H1 (cell line): ENCODE measurements at regions not wholly inside any gene's neighbourhood (a gene's known extent, or its start where the extent isn't known, plus 50 kb on each side); places are given as distances from the start of the nearest gene placed in this dataset.
A peak's percentile ranks its signal among the peaks of the same experiment; 100 is the strongest.

ENCODE experiments used
- CTCF ChIA-PET: fragments of 300-600 bp; sonication (Branson Sonifier 250); formaldehyde crosslinking; loops from one replicate; lab custom pipeline; 2021; ENCODE audit not compliant: partially characterized antibody; lab: Charles Lee
- POLR2A ChIA-PET: fragments of 300-600 bp; sonication (Branson Sonifier 250); formaldehyde crosslinking; loops from one replicate; lab custom pipeline; 2021; ENCODE audit warnings: inconsistent platforms; ENCODE audit not compliant: partially characterized antibody; lab: Charles Lee
- DNase-seq, 2 experiments: peaks; one replicate each; pipeline versions ENCODE4 v3.0.0 to v3.0.0-alpha.2; 2010 to 2022; ENCODE audit warnings: low spot score in 2 of 2, low read depth in 1 of 2, mixed read lengths in 1 of 2
- FAIRE-seq: peaks from 2 replicates; lab custom pipeline; 2011; peaks lifted over from hg19 to GRCh38; lab: Jason Lieb, UNC
- H2AFZ ChIP-seq: 2 replicates; pipeline ENCODE4 v1.8.1; 2012; ENCODE audit warnings: low read length, inconsistent platforms
- H2AK5ac ChIP-seq: 2 replicates; pipeline ENCODE4 v1.6.1; 2013; ENCODE audit warnings: low read depth, low read length
- H2BK120ac ChIP-seq: replicated peaks from 2 replicates; pipeline ENCODE3; 2013; ENCODE audit warnings: low read depth, low read length, inconsistent platforms
- H2BK12ac ChIP-seq: 2 replicates; pipeline ENCODE4 v1.6.1; 2013; ENCODE audit warnings: low read depth, low read length
- H2BK15ac ChIP-seq: 2 replicates; pipeline ENCODE4 v1.6.1; 2013; ENCODE audit warnings: low read length
- H2BK20ac ChIP-seq: 2 replicates; pipeline ENCODE4 v1.6.1; 2013; ENCODE audit warnings: low read length
- H2BK5ac ChIP-seq: 2 replicates; pipeline ENCODE4 v1.6.1; 2013; ENCODE audit warnings: low read depth, low read length
- H3K14ac ChIP-seq: 2 replicates; pipeline ENCODE4 v1.6.1; 2013; ENCODE audit warnings: inconsistent platforms; ENCODE audit not compliant: insufficient read length
- H3K18ac ChIP-seq: 2 replicates; pipeline ENCODE4 v1.6.1; 2013; ENCODE audit warnings: low read length; ENCODE audit errors: extremely low read depth
- H3K23ac ChIP-seq: 2 replicates; pipeline ENCODE4 v1.6.1; 2013; ENCODE audit warnings: inconsistent platforms; ENCODE audit not compliant: insufficient read length
- H3K23me2 ChIP-seq: 2 replicates; pipeline ENCODE4 v1.6.1; 2013; ENCODE audit warnings: low read depth, low read length
- H3K27ac ChIP-seq: 2 replicates; pipeline ENCODE4 v1.6.1; 2011; ENCODE audit warnings: low read depth, low read length, inconsistent platforms
- H3K27me3 ChIP-seq, 4 experiments: replicated peaks in 1 of 4; 1 replicate in 1 of 4; 2 replicates in 3 of 4; pipeline versions ENCODE4 v1.6.1 to v1.8.1; 2011 to 2013; ENCODE audit warnings: low read length in 3 of 4, mild to moderate bottlenecking in 3 of 4, inconsistent platforms in 2 of 4, mixed read lengths in 2 of 4, moderate library complexity in 1 of 4; ENCODE audit not compliant: control insufficient read depth in 3 of 4, insufficient read depth in 3 of 4; ENCODE audit errors: extremely low read depth in 1 of 4
- H3K36me3 ChIP-seq, 4 experiments: 2 replicates each; pipeline versions ENCODE4 v1.6.1 to v1.8.1; 2011 to 2013; ENCODE audit warnings: mild to moderate bottlenecking in 4 of 4, low read length in 3 of 4, moderate library complexity in 2 of 4, control low read depth in 1 of 4, inconsistent platforms in 1 of 4; ENCODE audit not compliant: insufficient read depth in 4 of 4, control insufficient read depth in 2 of 4
- H3K4ac ChIP-seq: replicated peaks from 2 replicates; pipeline ENCODE3; 2013; ENCODE audit warnings: low read length, low read depth, mixed read lengths, inconsistent platforms; ENCODE audit not compliant: insufficient read length
- H3K4me1 ChIP-seq, 4 experiments: replicated peaks in 1 of 4; 1 replicate in 1 of 4; 2 replicates in 3 of 4; pipeline versions ENCODE4 v1.6.1 to v1.8.1; 2011 to 2013; ENCODE audit warnings: low read length in 3 of 4, inconsistent platforms in 2 of 4, mixed read lengths in 1 of 4; ENCODE audit not compliant: insufficient read depth in 4 of 4, control insufficient read depth in 3 of 4
- H3K4me2 ChIP-seq, 2 experiments: 2 replicates each; pipeline versions ENCODE4 v1.6.1 to v1.8.1; 2011 to 2013; ENCODE audit warnings: low read depth in 2 of 2, low read length in 2 of 2, control low read depth in 1 of 2, inconsistent platforms in 1 of 2, mild to moderate bottlenecking in 1 of 2; ENCODE audit not compliant: insufficient read depth in 1 of 2
- H3K4me3 ChIP-seq, 4 experiments: fragments of 200-600, 300-600 bp in 1 of 4; sonication (generic), shearing (Covaris generic), sonication (Bioruptor Twin) in 1 of 4; 2 replicates each; pipeline versions ENCODE4 v1.5.1 to v1.8.1; 2011 to 2016; ENCODE audit warnings: low read length in 4 of 4, low read depth in 3 of 4, control low read depth in 2 of 4, inconsistent platforms in 2 of 4, mild to moderate bottlenecking in 2 of 4, mixed read lengths in 1 of 4, moderate library complexity in 1 of 4; ENCODE audit not compliant: insufficient read depth in 2 of 4; ENCODE audit errors: extremely low read depth in 1 of 4
- H3K56ac ChIP-seq: replicated peaks from 2 replicates; pipeline ENCODE3; 2013; ENCODE audit warnings: low read depth, mild to moderate bottlenecking, mixed read lengths, low read length, inconsistent platforms; ENCODE audit not compliant: insufficient read length
- H3K79me1 ChIP-seq: 2 replicates; pipeline ENCODE4 v1.6.1; 2013; ENCODE audit warnings: low read depth, low read length, control low read depth
- H3K79me2 ChIP-seq, 2 experiments: 2 replicates each; pipeline versions ENCODE4 v1.6.1 to v1.8.1; 2012 to 2013; ENCODE audit warnings: low read length in 2 of 2, mild to moderate bottlenecking in 2 of 2, inconsistent platforms in 1 of 2; ENCODE audit not compliant: insufficient read depth in 2 of 2, control insufficient read depth in 1 of 2
- H3K9ac ChIP-seq, 4 experiments: replicated peaks in 1 of 4; 1 replicate in 1 of 4; 2 replicates in 3 of 4; pipeline versions ENCODE4 v1.6.1 to v1.8.1; 2011 to 2013; ENCODE audit warnings: low read depth in 3 of 4, low read length in 3 of 4, control low read depth in 2 of 4, mild to moderate bottlenecking in 2 of 4, moderate library complexity in 2 of 4, inconsistent platforms in 1 of 4; ENCODE audit errors: extremely low read depth in 1 of 4
- H3K9me3 ChIP-seq, 2 experiments: 2 replicates each; pipeline versions ENCODE4 v1.6.1 to v1.8.1; 2012 to 2013; ENCODE audit warnings: mild to moderate bottlenecking in 2 of 2, moderate library complexity in 2 of 2, control low read depth in 1 of 2, inconsistent platforms in 1 of 2, low read depth in 1 of 2, low read length in 1 of 2, mixed read lengths in 1 of 2; ENCODE audit not compliant: insufficient read depth in 2 of 2
- H4K20me1 ChIP-seq, 2 experiments: replicated peaks in 1 of 2; 2 replicates each; pipeline versions ENCODE3 to v1.8.1; 2011 to 2013; ENCODE audit warnings: inconsistent platforms in 2 of 2, low read length in 2 of 2, mild to moderate bottlenecking in 1 of 2; ENCODE audit not compliant: insufficient read depth in 2 of 2, control insufficient read depth in 1 of 2
- H4K5ac ChIP-seq: 2 replicates; pipeline ENCODE4 v1.6.1; 2013; ENCODE audit warnings: low read length, low read depth, mixed read lengths, inconsistent platforms; ENCODE audit not compliant: insufficient read length
- H4K8ac ChIP-seq: 2 replicates; pipeline ENCODE4 v1.8.0; 2013; ENCODE audit warnings: mild to moderate bottlenecking, moderate library complexity, low read length, inconsistent platforms; ENCODE audit not compliant: insufficient read depth; ENCODE audit errors: extremely low read depth
- H4K91ac ChIP-seq: replicated peaks from 2 replicates; pipeline ENCODE3; 2013; ENCODE audit warnings: low read length, mixed read lengths, inconsistent platforms; ENCODE audit not compliant: insufficient read length
- KDM4A ChIP-seq: IDR thresholded peaks from one replicate; pipeline ENCODE4 v1.7.1; 2012; ENCODE audit warnings: low read depth, mild to moderate bottlenecking, moderate library complexity, low read length, inconsistent platforms; ENCODE audit not compliant: severe bottlenecking
- MAFK ChIP-seq: IDR thresholded peaks from 2 replicates; pipeline ENCODE4 v1.6.1; 2012; ENCODE audit warnings: low read depth, mild to moderate bottlenecking, improper control_type of control experiment, low read length
- WGBS, 2 experiments: shearing (Covaris generic) in 1 of 2; methylation state at CpG; one replicate each; pipeline versions ENCODE4 v1.1.6 to v1.1.7; 2013 to 2015; ENCODE audit warnings: low lambda C conversion rate in 2 of 2, mixed read lengths in 2 of 2, inconsistent platforms in 1 of 2, low coverage in 1 of 2, missing lambda C conversion rate in 1 of 2; ENCODE audit not compliant: insufficient replicate concordance in 2 of 2, insufficient coverage in 1 of 2, insufficient read length in 1 of 2; ENCODE audit errors: extremely low coverage in 1 of 2, missing lambda C conversion rate in 1 of 2; 5-methylcytosine and 5-hydroxymethylcytosine counted together

DNA sequence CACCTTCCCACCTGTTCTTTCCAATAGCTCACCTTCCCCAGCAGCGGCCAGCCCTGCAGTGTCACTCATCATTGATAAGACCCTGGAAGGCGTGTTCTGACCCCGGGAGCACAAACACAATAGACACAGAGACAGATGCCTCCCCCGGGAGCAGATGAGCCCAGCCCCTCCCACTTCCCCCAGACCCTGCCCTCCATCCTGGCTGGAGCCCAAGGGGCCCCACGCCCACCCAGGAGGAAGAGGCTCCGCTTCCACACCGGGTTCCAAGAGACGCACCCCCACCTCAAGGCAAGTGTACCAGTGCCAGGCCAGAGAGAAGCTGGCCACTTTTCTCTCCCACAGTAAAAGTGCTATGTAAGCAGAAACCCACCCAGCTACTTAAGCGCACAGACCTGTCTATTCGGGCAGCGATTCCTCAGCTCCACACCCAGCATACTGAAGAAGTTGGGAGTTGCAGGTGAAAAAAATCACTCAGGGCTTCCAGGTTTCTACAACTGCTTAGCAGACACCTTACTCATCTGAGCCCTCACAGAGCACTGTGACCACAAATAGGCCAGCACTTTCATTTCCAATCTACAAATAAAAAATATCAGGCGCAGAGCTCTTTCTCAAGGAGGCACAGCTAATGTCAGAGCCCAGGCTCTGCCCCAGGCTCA is 93.4 kb upstream of the NXT1 start:
- peak in 1 of 2 experiments; percentile 30 for DNase-seq
- no peaks in the 10 kb centered on the region for H3K4me1 ChIP-seq
- no peak overlapping the region for H3K4me3 ChIP-seq
- H2BK12ac ChIP-seq, result no peak overlapping the region
- CTCF ChIA-PET, result interaction anchor here (1.1 to 2.4 kb wide), 5 partner anchors 12 to 82 kb away, joined by 4 to 17 read pairs (median 5); no protein-coding TSS in a partner anchor
- no peak overlapping the region for H3K9ac ChIP-seq
- no peak overlapping the region for H3K4ac ChIP-seq
- no peaks in the 10 kb centered on the region for H3K79me2 ChIP-seq
- no peaks in the 10 kb centered on the region for H3K9me3 ChIP-seq
- no peak overlapping the region for H3K18ac ChIP-seq
- no peak overlapping the region; the same call in 1 of the 2 replicates for H4K8ac ChIP-seq
- no peak overlapping the region for H3K14ac ChIP-seq
- H2BK15ac ChIP-seq, result no peak overlapping the region
- no peak overlapping the region for H3K4me2 ChIP-seq
- no peaks in the 10 kb centered on the region for H3K27me3 ChIP-seq
- no peak overlapping the region for H2BK20ac ChIP-seq
- no peaks in the 10 kb centered on the region for H3K36me3 ChIP-seq
- no peaks in the 10 kb centered on the region for H3K23me2 ChIP-seq
- no peak overlapping the region for H3K23ac ChIP-seq
- no peak overlapping the region for H4K5ac ChIP-seq
- no peak overlapping the region for H3K56ac ChIP-seq
- no peaks in the 10 kb centered on the region for H4K20me1 ChIP-seq
- no peak for FAIRE-seq
- H3K79me1 ChIP-seq, result no peaks in the 10 kb centered on the region
- no peak overlapping the region for H3K27ac ChIP-seq
- H2BK5ac ChIP-seq, result no peak overlapping the region
- H2AFZ ChIP-seq, result no peak overlapping the region
- no peak overlapping the region for H2BK120ac ChIP-seq
- TF ChIP-seq MAFK, result peak; percentile 48; the same call in 1 of the 2 replicates
- TF ChIP-seq KDM4A, result no peak
- TF ChIP-seq, all 59 proteins: peak for 1
- Histone ChIP-seq H2AK5ac (no peak overlapping the region), H4K91ac (no peak overlapping the region)
- POLR2A ChIA-PET, result interaction anchor here (0.9 kb wide), 1 partner anchor 93 kb away, joined by 3 read pairs; the partner anchor contains the start of gene NXT1
- 81% methylated on average over 12 of the region's 12 CpGs; no CpG with 5 or more reads in 1 of the 2 experiments for WGBS, 2 experiments
